Kidney glomerular epithelial cell (primary cell): ENCODE measurements at regions not wholly inside any gene's neighbourhood (a gene's known extent, or its start where the extent isn't known, plus 50 kb on each side); places are given as distances from the start of the nearest gene placed in this dataset.
"Not testable (repeated sequence)": the region's sequence is repeated elsewhere in the genome, so short reads cannot be mapped to it uniquely, and the experiment has no call there.

Experiments used
- DNase-seq: peaks from one replicate; lab custom pipeline; 2025; lab: John Stamatoyannopoulos, UW

DNA sequence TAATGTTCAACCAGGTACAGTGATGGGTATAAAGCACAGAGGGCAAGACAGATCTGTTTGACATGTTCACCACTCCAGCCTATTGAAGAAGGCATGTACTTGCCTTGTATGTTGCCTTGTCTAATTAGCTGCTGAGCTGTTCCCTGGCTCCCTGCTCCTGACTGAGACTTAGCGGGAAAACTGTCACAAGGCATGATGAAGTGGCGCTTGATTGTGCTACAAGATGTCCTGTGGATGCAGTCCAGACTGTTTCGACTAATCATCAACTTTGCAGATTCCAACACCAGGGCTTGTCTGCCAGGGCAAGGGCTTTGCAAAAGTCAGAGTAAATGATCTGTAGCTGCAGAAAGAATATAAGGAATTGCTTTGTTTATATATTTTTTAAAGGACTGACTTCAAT, 136.2 kb upstream of the NRBF2 start:
- DNase-seq: no peak

DNA sequence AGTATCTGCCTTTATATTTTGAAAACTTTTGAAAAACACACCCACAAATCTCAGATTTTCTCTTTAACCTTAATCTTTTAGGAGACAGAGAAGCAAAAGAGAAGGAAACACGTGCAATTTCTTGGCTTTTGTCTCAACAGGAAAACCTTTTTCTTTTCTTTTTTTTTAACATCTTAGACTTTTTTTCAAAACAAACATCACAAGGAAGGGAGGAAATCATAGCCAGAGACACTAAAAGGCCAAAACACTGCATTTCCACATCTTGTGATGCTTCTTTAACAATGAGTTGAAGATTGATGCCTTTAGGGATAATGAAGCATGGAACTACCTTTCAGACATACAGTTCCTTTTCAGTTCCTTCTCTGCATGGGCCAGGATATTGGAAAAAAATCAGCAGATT, 136.6 kb upstream of the NRBF2 start:
- DNase-seq: no peak

DNA sequence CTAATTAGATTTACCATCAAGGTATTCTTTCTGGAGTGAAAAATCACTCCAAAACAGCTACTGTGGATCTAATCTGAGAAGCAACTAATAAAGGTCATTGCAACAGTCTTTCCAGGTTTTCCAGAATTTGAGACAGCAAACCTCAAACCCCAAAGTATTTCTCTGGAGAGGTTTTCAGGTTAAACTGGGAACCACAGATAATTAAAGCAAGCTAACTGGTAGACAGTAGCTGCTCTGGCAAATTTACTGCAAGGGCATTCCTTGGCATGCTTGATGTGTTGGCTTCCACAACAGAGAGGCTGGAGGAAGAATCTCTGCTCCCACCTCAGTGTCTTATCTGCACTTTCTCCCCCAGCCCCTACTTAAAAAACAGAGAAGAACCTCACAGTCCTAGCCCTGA, 140.0 kb upstream of the NRBF2 start:
- DNase-seq: no peak

DNA sequence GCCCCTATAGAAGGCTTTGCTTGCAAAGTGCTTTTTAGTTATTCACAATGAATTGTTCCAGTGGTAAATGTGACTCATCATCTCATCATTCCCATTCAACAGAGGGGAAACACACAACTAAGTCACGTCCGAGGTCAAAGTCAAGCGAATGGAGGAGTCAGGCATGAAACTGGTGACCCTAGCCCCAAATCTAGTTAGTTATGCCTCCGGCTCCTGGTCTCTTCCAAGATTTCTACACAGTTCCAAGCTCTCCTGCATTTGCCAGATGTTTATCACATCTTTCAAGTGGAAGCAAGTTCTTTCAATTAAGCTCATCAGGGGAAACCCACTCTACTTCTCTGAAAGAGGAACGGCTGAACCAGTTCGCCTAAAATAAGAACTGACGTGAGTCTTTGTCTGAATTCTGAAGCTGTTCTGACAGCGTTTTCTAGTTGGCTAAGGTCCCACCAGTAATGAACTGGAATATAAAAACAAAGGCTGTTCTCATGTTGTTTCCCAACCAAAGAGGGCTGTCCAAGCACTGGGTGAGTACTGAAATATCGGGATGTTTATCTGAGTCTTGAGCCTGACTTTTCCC, 140.9 kb upstream of the NRBF2 start:
- DNase-seq: no peak

DNA sequence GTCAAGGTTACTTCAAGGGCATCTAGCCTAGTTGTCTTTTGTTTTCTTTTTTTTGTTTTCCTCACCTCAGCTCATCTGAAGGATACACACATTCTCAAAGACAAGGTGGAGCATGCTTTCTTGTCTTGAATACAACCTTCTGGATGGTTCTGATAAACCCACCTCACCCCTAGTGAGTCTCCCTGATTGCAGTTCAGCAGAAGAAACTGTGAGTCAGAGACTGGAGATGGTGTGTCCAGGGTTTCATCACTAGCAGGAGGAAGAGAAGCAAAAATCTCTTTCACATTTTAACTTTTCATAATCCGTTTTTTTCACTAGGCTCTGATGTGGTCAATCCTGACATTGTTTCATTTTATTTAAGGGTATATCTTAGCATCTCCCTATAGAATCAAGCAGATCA, 143.0 kb upstream of the NRBF2 start:
- no peak for DNase-seq

DNA sequence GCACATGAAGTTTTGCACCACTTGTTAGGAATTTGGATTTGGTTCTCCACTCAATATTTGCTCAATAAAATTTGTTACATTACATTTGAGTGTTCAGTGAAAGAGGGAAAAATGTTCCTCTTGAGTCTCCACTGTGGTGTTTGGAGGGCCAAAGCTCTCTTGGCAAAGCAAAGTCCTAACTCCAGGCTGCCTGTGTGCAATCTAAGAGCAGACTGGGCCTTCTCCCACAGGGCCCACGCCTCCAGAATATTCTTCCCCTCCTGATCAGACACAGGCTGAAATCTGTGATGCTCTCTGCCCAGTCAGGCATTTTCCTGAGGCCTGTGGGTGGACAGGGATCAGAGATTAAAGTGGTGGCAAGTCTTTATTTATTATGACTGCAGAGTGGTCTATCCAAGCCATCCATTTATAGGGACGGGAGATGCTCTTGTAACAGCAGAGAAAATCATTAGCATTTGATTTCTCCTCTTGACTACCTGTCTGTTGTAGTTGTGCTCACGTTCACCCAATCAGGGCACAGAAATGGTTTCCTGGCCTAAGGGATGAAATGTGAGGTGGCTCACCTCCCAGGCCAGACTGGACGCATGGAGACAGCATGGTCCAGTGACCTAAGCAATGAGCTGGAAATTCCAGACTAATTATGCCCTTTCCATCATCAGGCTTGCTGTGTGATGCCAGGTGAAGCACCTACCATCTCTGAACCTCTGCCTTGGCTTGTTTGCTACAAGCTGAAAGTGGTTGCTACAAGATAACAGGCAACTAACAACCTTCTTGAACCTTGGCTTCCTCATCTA, 147.1 kb upstream of the NRBF2 start:
- no peak for DNase-seq

DNA sequence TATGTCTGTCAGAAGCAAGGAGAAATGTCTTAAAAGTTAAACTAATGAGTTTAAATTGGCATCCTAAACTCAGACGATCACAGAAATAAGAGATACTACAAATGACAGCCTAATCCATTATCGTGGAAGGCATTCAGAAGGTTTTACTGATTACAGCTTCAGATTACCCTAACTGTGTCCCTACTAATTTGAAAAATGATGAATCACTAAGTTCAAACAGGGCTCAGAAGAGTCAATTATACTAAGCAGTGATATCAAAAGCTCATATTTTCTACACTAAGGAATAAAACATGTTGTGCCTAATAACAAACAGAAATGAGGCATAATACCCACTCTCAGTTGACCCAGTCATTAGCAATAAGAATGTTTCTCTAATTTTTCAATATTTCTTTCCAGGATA, 152.0 kb upstream of the NRBF2 start:
- no peak for DNase-seq

DNA sequence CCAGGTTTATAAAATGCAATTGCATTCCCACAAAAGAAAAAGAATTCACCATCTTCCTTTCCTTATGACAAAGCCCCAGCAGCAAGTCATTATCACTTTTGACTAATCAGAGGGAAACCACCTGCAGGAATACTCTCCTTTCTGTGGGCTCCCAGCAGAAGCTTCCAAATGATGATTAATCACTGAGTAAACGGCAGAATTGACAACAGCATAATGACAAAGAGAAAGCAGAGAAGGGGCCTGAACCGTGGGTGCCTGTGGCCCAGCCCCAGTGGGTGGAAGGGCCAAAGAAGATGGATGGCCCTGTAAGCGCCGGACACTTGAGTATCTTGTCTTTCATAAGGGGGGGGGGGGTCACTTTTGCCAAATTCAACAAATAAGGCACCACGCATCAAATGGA, 152.4 kb upstream of the NRBF2 start:
- DNase-seq: no peak

DNA sequence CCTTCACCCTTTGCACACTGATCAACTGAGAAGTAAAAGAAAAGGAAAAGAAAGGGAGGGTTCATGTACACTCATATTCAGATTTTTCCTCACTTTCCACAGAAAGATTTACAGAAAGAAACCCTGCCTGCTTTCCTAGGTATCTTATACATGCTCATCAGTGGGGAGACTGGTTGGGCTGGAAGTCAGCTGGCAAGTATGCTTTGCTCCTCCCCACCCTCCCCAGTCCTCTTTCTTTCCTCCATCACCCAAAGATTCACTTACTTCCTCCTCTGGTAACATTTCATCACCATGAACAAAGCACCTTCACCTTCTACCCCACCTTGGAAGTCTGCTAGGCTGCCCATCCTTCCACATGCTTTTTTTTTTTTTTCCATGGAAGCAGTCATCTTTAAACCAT, 153.2 kb upstream of the NRBF2 start:
- DNase-seq: no peak

DNA sequence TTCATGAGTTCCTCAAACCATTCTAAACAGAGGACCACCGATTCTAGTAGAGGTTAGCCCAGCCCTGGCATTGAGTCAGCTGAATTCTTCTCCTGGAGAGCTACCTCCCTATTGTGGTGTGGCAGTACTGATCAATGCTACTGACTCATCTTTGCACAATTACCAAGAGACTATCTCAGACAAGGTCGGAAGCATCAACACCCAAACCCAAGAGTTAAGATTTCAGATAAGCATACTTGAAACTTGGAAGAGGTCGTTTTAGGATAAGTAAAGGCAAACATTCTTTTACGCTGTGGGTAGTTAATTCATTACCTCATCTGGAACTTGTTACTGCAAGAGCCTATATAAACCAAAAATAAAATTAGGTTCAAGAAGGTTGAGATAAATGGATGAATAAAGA, 154.6 kb upstream of the NRBF2 start:
- no peak for DNase-seq

DNA sequence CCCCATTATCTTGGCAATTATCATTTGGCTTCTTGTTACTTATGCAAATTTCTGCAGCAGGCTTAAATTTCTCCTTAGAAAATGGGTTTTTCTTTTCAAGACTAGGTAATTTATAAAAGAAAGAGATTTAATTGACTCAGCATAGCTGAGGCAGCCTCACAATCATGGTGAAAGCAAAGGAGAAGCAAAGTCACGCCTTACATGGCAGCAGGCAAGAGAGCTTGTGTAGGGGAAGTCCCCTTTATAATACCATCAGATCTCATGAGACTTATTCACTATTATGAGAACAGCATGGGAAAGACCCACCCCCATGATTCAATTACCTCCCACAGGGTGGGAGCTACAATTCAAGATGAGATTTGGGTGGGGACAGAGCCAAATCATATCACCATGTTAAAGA, 158.3 kb upstream of the NRBF2 start:
- DNase-seq: not testable (repeated sequence)

DNA sequence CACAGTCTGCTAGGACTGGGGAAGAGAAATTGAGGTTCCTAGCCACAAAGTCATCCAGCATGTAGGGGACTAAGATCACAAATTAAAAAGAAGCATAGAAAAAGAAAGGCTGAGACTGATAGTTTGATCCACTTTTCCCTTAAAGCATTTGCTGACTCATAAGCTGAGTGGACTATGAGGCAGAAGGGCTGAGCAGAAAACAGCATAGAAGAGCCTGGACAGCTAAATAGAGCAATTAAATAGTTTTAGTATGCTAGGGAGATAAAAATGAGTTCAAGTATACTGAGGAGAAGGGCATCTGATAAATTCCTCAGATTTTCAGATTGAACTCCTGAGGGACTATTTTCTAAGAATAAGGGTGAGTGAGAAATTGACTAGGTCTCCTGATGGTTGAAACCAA, 155.9 kb upstream of the EGR2 start:
- no peak for DNase-seq

DNA sequence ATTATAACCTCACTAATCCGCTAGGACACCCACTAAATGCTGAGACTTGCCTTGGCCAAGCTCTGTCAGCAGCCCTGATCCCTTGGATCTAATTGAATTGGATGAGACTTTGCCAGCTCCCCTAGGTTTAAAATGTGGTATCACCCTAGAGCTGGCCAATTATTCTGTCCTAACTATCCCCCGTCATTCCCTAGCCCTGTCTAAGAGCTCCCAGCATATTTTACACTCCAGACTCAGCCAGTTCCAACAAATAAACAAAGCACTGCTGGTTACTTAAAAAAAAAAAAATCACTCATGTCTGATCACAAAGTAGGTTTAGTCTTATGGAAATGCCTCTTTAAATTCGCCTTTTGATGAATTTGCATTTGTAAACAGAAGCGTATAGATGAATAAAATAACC, 147.9 kb upstream of the EGR2 start:
- DNase-seq: no peak

DNA sequence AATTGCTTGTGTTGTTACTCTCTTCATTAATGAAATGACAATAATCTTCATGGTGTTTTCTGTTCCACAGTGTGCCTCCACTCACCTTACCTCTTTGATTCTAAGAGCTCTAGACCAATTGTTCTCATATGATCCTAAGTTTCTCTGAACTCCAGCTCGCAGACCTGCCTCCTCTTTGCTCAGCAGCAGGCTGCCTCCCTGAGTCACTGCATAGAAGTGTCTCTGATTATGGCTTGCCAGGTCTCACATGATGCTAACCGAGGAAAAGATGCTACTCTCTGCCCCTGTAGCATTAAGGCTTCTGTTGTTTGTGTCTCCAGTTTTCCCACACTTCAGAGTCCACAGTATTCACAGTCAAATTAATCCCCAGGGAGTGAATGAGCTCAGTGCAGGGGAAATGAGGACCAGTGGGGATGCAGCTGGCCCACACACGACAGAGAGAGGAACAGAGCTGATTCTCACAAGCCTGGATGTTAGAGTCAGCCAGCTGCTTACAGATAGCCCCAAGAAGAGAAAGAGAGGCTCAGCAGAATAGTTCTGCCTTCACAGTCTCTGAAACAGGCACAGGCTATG, 145.9 kb upstream of the EGR2 start:
- no peak for DNase-seq

DNA sequence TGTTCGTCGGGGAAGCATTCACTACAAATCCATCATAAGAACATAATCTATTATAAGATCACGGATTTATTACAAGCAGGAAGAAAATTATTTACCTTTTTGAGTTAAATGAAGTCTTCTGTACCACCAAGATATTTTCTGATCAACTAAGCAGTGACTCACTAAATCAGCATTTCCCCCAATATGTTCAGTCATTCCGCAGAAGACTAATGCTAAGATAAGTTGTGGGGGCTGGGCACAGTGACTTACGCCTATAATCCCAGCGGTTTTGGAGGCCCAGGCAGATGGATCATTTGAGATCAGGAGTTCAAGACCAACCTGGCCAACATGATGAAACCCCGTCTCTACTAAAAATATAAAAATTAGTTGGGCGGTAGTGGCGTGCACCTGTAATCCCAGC, 144.2 kb upstream of the EGR2 start:
- DNase-seq: no peak

DNA sequence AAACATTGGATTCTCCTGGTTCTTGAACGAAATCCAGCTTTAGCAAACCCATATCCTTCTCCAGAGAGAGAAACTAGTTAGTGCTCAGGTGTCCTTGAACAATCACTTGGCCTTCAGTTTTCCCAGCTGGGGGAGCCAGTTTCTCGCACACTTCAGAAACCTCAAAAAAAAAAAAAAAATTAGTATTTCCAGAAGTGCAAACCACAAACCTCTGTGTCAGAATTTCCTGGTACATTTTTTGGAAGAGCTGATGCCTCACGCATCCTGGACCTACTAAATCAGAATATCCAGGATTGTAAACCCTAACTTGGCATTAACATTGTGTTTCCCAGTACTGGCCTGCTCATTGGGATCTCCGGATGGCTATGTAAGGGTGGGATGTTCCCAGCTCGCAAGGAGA, 143.4 kb upstream of the EGR2 start:
- DNase-seq: no peak

DNA sequence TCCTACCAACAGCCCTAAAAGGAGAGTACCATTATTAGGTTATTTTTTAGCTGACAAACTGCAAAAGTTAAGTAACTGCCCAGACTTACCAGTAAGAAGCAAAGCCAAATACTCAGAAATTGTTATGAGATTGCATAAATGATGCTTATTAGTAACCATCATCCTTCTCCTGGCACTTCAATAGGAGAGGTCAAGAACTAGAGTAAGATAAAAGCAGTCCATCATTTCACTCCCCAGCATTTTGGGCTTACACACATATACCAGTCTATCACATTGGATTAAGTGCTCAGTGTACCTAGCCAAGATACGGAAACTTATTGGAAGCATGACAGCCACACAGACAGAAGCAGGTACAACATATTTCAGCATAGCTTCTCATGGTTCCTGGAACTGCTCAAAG, 142.8 kb upstream of the EGR2 start:
- DNase-seq: no peak

DNA sequence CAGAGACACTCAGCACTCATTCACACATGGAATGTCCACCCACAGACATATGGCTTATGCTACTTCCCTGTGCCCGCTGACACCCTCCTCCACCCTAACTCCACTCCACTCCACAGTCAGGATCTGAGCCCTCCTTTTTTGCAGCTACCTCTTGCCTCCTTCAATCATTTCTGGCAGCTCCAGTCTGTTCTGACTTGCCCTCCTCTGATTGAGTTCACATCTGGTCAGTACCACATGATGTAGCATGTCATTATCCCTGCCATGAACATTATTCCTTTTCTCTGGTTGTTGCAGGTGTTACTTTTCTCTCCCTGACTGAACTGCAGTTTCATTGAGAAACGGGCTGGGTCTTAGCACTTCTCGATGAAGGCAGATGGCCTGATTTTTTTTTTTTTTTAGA, 130.1 kb upstream of the EGR2 start:
- DNase-seq: no peak

DNA sequence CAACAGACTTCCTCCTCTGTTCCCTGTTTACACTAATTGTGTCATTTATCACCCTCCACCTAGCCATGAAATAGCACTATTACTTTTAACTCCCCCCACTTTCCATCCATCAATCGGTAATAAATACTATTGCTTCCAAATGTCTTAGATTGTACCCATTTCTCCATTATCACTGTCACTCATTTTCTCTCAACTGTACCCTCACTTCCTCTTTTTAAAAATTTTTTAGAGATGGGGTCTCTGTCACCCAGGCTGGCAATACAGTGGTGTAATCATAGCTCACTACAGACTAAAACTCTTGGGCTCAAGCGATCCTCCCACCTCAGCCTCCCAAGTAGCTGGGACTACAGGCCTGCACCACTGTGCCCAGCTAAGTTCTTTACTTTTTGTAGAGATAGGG, 123.5 kb upstream of the EGR2 start:
- DNase-seq: no peak

DNA sequence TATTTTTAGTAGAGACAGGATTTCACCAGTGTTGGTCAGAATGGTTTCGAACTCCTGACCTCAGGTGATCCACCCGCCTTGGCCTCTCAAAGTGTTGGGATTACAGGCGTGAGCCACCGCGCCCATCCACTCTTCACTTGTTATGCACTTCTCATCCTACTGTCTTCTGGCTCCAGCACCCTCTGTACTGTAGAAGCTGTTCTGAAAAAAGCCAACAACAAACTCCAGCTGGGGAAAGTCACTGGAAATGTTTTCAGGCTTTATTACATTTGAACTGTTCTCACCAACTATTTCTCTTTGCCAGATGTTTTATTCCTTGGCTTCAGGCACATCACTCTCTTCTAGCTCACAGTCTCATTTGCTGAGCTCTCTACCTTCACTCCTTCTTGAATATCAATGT, 122.5 kb upstream of the EGR2 start:
- no peak for DNase-seq

DNA sequence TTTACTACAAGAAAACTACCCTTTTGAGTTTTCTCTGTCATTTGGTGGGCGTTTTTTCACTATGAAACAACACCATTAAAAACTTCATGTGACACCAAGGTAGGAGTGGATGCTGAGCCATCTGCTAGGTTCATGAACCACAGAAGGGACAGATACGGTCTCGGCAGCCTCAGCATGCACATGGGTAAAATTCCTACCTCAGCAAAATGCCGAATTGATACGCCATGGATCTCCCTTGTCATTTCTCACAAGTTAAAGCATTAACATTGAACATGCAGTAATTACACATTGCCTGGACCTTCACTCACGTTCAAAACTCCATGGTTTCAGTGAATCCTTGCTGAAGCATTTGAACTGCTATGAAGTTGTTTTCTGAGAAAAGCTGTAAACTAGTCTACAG, 121.5 kb upstream of the EGR2 start:
- no peak for DNase-seq

DNA sequence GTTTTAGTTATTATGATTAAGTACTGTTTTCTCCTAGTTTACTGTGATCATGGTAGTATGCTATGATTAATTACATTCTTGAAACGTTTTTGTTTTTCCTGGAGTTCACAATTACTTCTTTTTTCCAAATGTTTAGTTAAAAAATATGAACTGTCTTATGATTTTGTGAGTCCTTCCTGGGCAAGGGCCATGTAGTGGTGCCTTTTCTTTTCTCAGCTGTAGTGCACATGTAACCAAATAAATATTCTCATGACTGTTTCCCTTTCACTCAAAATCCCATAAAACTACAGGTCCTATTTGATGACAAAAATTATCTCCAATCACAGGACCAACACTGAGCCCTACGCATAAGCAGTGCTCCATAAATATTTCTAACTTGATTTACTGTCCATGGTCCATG, 118.9 kb upstream of the EGR2 start:
- DNase-seq: no peak

DNA sequence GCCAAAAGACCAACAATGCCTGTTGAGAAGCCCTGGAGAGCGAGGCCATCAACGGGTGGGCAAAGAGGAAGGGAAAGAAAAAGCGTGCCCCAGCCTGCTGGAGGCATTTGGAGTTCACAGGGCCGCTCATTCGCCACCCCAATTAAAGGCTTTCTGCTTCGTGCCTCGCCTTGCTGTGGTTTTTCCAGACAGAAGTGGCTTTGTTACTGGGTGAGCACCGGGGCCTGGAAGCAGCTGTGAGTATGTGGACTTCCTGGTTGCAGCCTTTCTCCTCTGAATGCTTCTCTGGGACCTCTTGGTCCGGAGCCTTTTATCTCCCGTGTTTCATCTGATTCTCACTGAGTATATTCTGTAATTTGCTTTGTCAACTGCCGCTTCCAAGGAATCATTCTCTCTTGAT, 118.1 kb upstream of the EGR2 start:
- DNase-seq: no peak

DNA sequence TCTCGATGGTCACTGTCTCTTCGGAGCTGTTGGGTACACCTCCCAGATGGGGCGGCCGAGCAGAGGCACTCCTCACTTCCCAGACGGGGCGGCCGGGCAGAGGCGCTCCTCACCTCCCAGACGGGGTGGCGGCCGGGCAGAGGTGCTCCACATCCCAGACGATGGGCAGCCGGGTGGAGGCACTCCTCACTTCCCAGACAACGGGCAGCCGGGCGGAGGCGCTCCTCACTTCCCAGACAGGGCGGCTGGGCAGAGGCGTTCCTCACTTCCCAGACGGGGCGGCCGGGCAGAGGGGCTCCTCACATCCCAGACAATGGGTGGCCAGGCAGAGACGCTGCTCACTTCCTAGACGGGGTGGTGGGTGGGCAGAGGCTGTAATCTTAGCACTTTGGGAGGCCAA, 112.6 kb upstream of the EGR2 start:
- not testable (repeated sequence) for DNase-seq
